ENCODE measurements at regions not wholly inside any gene's neighbourhood (a gene's known extent, or its start where the extent isn't known, plus 50 kb on each side); places are given as distances from the start of the nearest gene placed in this dataset.

DNA sequence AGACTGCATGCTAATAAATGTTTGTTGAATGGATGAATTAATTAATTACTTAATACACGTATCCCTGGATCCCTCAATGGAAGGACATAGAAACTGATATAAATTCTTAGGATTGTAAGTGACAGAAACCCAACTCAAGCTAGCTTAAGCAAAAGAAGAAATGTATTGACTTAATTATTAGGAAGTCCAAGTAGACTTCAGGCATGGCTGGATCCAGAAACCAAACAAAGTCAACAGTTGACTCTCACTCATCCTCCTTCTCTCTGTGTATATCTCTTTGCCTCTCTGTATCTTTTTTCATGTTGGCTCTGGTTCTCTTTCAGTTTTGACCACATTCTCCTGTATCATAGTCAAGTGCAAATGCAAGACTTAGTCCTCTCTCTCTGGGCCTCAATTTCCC is 82.0 kb upstream of the CTNNBL1 start:
- no peaks in the 10 kb centered on the region for H3K4me1 ChIP-seq (ENCODE audit: control insufficient read depth, extremely low read depth, insufficient read depth, low read length)

More for the DNA sequence above, 82.0 kb upstream of the CTNNBL1 start:
- dilution Hi-C loops (cut with MboI; ENCODE audit: extremely low pct_ligation_motif_present, low sequenced_read_pairs) (no loop called here), intact Hi-C loops (cut with micrococcal nuclease) (no loop called here)
- Histone ChIP-seq H3K9me1 (replicated peaks; ENCODE audit: control insufficient read depth, extremely low read depth, insufficient read depth, low read length) (no peaks in the 10 kb centered on the region), H3K79me2 (ENCODE audit: control insufficient read depth, insufficient read depth, low read length) (no peaks in the 10 kb centered on the region), H3K4me2 (ENCODE audit: insufficient read depth, low read length) (no peak overlapping the region), H3K9me3 (replicated peaks; ENCODE audit: control insufficient read depth, insufficient read depth, low read length) (no peaks in the 10 kb centered on the region), H3K36me3 (ENCODE audit: control insufficient read depth in 2 of 2, extremely low read depth in 1 of 2, insufficient read depth in 2 of 2, low read length in 2 of 2) (no peaks in the 10 kb centered on the region), H3K27ac (ENCODE audit: insufficient read depth, low read depth, low read length) (no peak overlapping the region), H3K4me3 (replicated peaks in 1 of 3; ENCODE audit: insufficient read depth in 1 of 3, low read depth in 1 of 3, low read length in 3 of 3) (no peak overlapping the region), H4K20me1 (replicated peaks; ENCODE audit: control insufficient read depth, extremely low read depth, insufficient read depth, low read length) (no peaks in the 10 kb centered on the region), H2AFZ (ENCODE audit: low read depth, low read length) (no peak overlapping the region), H3K9ac (replicated peaks; ENCODE audit: extremely low read depth, insufficient read depth, low read length) (no peak overlapping the region), H3K27me3 (ENCODE audit: control insufficient read depth in 2 of 2, insufficient read depth in 2 of 2, low read length in 2 of 2) (no peaks in the 10 kb centered on the region)
- ChIA-PET CTCF (no interaction called here), POLR2A (no interaction called here)
- FAIRE-seq (no peak), DNase-seq (ENCODE audit: low read depth, low spot score) (no peak)
- no TSS peak for BruUV-seq (replicated peaks)
- TF ChIP-seq FOS (IDR thresholded peaks at IDR 0.05; ENCODE audit: borderline replicate concordance, insufficient read depth, low read length): no peak
- TF ChIP-seq, protein P1, sequence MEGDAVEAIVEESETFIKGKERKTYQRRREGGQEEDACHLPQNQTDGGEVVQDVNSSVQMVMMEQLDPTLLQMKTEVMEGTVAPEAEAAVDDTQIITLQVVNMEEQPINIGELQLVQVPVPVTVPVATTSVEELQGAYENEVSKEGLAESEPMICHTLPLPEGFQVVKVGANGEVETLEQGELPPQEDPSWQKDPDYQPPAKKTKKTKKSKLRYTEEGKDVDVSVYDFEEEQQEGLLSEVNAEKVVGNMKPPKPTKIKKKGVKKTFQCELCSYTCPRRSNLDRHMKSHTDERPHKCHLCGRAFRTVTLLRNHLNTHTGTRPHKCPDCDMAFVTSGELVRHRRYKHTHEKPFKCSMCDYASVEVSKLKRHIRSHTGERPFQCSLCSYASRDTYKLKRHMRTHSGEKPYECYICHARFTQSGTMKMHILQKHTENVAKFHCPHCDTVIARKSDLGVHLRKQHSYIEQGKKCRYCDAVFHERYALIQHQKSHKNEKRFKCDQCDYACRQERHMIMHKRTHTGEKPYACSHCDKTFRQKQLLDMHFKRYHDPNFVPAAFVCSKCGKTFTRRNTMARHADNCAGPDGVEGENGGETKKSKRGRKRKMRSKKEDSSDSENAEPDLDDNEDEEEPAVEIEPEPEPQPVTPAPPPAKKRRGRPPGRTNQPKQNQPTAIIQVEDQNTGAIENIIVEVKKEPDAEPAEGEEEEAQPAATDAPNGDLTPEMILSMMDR (IDR thresholded peaks at IDR 0.05; ENCODE audit: extremely low read depth in 1 of 2, insufficient read depth in 1 of 2, low read depth in 1 of 2, low read length in 2 of 2): no peak
- TF ChIP-seq, protein P2, sequence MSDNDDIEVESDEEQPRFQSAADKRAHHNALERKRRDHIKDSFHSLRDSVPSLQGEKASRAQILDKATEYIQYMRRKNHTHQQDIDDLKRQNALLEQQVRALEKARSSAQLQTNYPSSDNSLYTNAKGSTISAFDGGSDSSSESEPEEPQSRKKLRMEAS (IDR thresholded peaks at IDR 0.05; ENCODE audit: insufficient read depth, insufficient read length): no peak
- no peak for TF ChIP-seq POLR2A (IDR thresholded peaks at IDR 0.05; ENCODE audit: low read depth, low read length)
- no peak for TF ChIP-seq JUN (IDR thresholded peaks at IDR 0.05; ENCODE audit: borderline replicate concordance, insufficient read depth, insufficient read length, low read depth)
- TF ChIP-seq GATA2 (IDR thresholded peaks at IDR 0.05; ENCODE audit: insufficient read depth, insufficient read length, low read depth, low read length): no peak
- no peak for TF ChIP-seq POLR2AphosphoS5 (IDR thresholded peaks at IDR 0.05; ENCODE audit: insufficient read depth, low read depth, low read length)
- TF ChIP-seq MYC (IDR thresholded peaks at IDR 0.05; ENCODE audit: low read depth, low read length): no peak
- no peak for TF ChIP-seq EZH2 (IDR thresholded peaks at IDR 0.05; ENCODE audit: borderline replicate concordance, low read depth, low read length, severe bottlenecking)
